HCT116 (cell line): ENCODE measurements at regions not wholly inside any gene's neighbourhood (a gene's known extent, or its start where the extent isn't known, plus 50 kb on each side); places are given as distances from the start of the nearest gene placed in this dataset.

Experiments
- ATAC-seq: fragments of 200-7000 bp; cut with Tn5 transposase; 2 replicates; pipeline ENCODE4 v1.9.1; 2020; ENCODE audit warnings: mild to moderate bottlenecking, moderate library complexity
- BruUV-seq: library from RNA; stranded (reverse); fragments of 400-500 nt; replicated peaks from 2 replicates; lab custom pipeline; 2021; lab: Mats Ljungman, UMichigan
- CTCF ChIA-PET: fragments of 300-600 bp; sonication (Branson Sonifier 250); formaldehyde crosslinking; loops from one replicate; lab custom pipeline; 2021; ENCODE audit warnings: antibody characterized with exemption; lab: Charles Lee
- POLR2A ChIA-PET: fragments of 300-600, 350-600 bp; sonication (Branson Sonifier 250); formaldehyde crosslinking; loops from one replicate; lab custom pipeline; 2021; ENCODE audit warnings: antibody characterized with exemption; lab: Charles Lee
- RAD21 ChIA-PET, 2 experiments: fragments of 300-600 bp; sonication (Branson Sonifier 250); formaldehyde crosslinking; loops; one replicate each; lab custom pipeline; 2023; ENCODE audit warnings: low total read pairs in 2 of 2; ENCODE audit not compliant: uncharacterized antibody in 2 of 2, unreplicated experiment in 2 of 2, low non-redundant PET in 1 of 2; lab: Charles Lee
- DNase-seq: peaks from one replicate; pipeline ENCODE4 v3.0.0-alpha.2; 2010; ENCODE audit warnings: low read depth, low spot score
- H2AFZ ChIP-seq: fragments of 200-600 bp; shearing (Covaris generic), sonication (generic); 2 replicates; pipeline ENCODE4 v1.6.1; 2017; ENCODE audit warnings: low read depth, mixed run types, mixed read lengths, antibody characterized with exemption, low read length; ENCODE audit not compliant: poor library complexity, severe bottlenecking
- H3K27ac ChIP-seq: 2 replicates; pipeline ENCODE4 v1.5.1; 2012; ENCODE audit warnings: low read depth, low read length
- H3K27me3 ChIP-seq: fragments of 200-600 bp; sonication (generic); 2 replicates; pipeline ENCODE4 v1.6.1; 2016; ENCODE audit warnings: mixed run types, low read length, mixed read lengths; ENCODE audit not compliant: insufficient read depth
- H3K36me3 ChIP-seq, 2 experiments: fragments of 200-500 bp in 1 of 2; fragments of 200-600 bp in 1 of 2; sonication (Bioruptor generic) in 1 of 2; sonication (generic) in 1 of 2; 2 replicates each; pipeline versions ENCODE4 v1.5.1 to v1.6.1; 2014 to 2016; ENCODE audit warnings: low read length in 2 of 2, inconsistent platforms in 1 of 2, mixed read lengths in 1 of 2, mixed run types in 1 of 2; ENCODE audit not compliant: insufficient read depth in 2 of 2, control insufficient read depth in 1 of 2
- H3K4me1 ChIP-seq, 2 experiments: fragments of 200-600 bp in 1 of 2; sonication (generic) in 1 of 2; 2 replicates each; pipeline versions ENCODE4 v1.5.1 to v1.6.1; 2012 to 2017; ENCODE audit warnings: low read length in 2 of 2, inconsistent platforms in 1 of 2, mild to moderate bottlenecking in 1 of 2, mixed read lengths in 1 of 2, mixed run types in 1 of 2, moderate library complexity in 1 of 2; ENCODE audit not compliant: insufficient read depth in 2 of 2, control insufficient read depth in 1 of 2
- H3K4me2 ChIP-seq: fragments of 200-600 bp; sonication (generic); 2 replicates; pipeline ENCODE4 v1.6.1; 2017; ENCODE audit warnings: mixed run types, low read length, mixed read lengths
- H3K4me3 ChIP-seq, 2 experiments: fragments of 200-600 bp in 1 of 2; sonication (generic) in 1 of 2; replicated peaks in 1 of 2; 2 replicates each; pipeline ENCODE4 v1.5.1; 2011 to 2016; ENCODE audit warnings: low read length in 2 of 2, control low read depth in 1 of 2, low read depth in 1 of 2, mild to moderate bottlenecking in 1 of 2, mixed read lengths in 1 of 2, mixed run types in 1 of 2
- H3K79me2 ChIP-seq: fragments of 200-600 bp; sonication (generic); 2 replicates; pipeline ENCODE4 v1.6.1; 2017; ENCODE audit warnings: mild to moderate bottlenecking, mixed run types, low read length, moderate library complexity, mixed read lengths; ENCODE audit not compliant: insufficient read depth
- H3K9ac ChIP-seq: fragments of 200-600 bp; sonication (generic); 2 replicates; pipeline ENCODE4 v1.6.1; 2016; ENCODE audit warnings: low read length, mixed read lengths
- H3K9me2 ChIP-seq: fragments of 200-600 bp; sonication (generic), shearing (Covaris generic); 2 replicates; pipeline ENCODE4 v1.6.1; 2017; ENCODE audit warnings: mixed run types, mild to moderate bottlenecking, moderate library complexity; ENCODE audit not compliant: insufficient read depth
- H3K9me3 ChIP-seq, 2 experiments: fragments of 200-500 bp in 1 of 2; fragments of 200-600 bp in 1 of 2; sonication (Bioruptor generic) in 1 of 2; sonication (generic) in 1 of 2; 2 replicates each; pipeline ENCODE4 v1.6.1; 2014 to 2017; ENCODE audit warnings: low read length in 2 of 2, mixed read lengths in 2 of 2, inconsistent platforms in 1 of 2, low read depth in 1 of 2, mild to moderate bottlenecking in 1 of 2, mixed run types in 1 of 2, moderate library complexity in 1 of 2; ENCODE audit not compliant: control insufficient read depth in 1 of 2, insufficient read depth in 1 of 2
- H4K20me1 ChIP-seq: fragments of 200-600 bp; sonication (generic), shearing (Covaris generic); 2 replicates; pipeline ENCODE4 v1.6.1; 2017; ENCODE audit warnings: mixed run types, mild to moderate bottlenecking, moderate library complexity; ENCODE audit not compliant: insufficient read depth
- CEBPB ChIP-seq: IDR thresholded peaks from 2 replicates; pipeline ENCODE4 v1.6.1; 2012; ENCODE audit warnings: low read depth
- CTCF ChIP-seq, 3 experiments: fragments of 200-600 bp in 1 of 3; sonication (generic) in 1 of 3; IDR thresholded peaks in 2 of 3; conservative IDR thresholded peaks in 1 of 3; 2 replicates each; pipeline ENCODE4 v1.5.1; 2012 to 2017; ENCODE audit warnings: low read depth in 2 of 3, low read length in 2 of 3, antibody characterized with exemption in 1 of 3, borderline replicate concordance in 1 of 3, control low read depth in 1 of 3, mild to moderate bottlenecking in 1 of 3, mixed read lengths in 1 of 3, mixed run types in 1 of 3, moderate library complexity in 1 of 3; ENCODE audit not compliant: insufficient read depth in 1 of 3
- EGR1 ChIP-seq: IDR thresholded peaks from 2 replicates; pipeline ENCODE4 v1.6.1; 2012; ENCODE audit warnings: low read depth
- EZH2 ChIP-seq: fragments of 200-600 bp; sonication (generic); IDR thresholded peaks from 2 replicates; pipeline ENCODE4 v1.6.1; 2017; ENCODE audit warnings: antibody characterized with exemption, mixed run types
- EZH2phosphoT487 ChIP-seq: fragments of 200-600 bp; IDR thresholded peaks from 2 replicates; pipeline ENCODE4 v1.6.1; 2018; ENCODE audit warnings: antibody characterized with exemption, borderline replicate concordance
- JUND ChIP-seq: IDR thresholded peaks from 2 replicates; pipeline ENCODE4 v1.6.1; 2012
- RAD21 ChIP-seq: IDR thresholded peaks from 2 replicates; pipeline ENCODE4 v1.6.1; 2012; ENCODE audit warnings: low read depth, mild to moderate bottlenecking
- SIN3A ChIP-seq: IDR thresholded peaks from 2 replicates; pipeline ENCODE4 v1.6.1; 2012; ENCODE audit warnings: low read depth
- SP1 ChIP-seq: IDR thresholded peaks from 2 replicates; pipeline ENCODE4 v1.6.1; 2012; ENCODE audit warnings: low read depth
- YY1 ChIP-seq: IDR thresholded peaks from 2 replicates; pipeline ENCODE4 v1.6.1; 2011; ENCODE audit warnings: low read length, low read depth, moderate library complexity, mild to moderate bottlenecking; ENCODE audit not compliant: insufficient replicate concordance; ENCODE audit errors: extremely low read depth
- intact Hi-C: fragments of 100-400 bp; cut with micrococcal nuclease; formaldehyde crosslinking; loops from 2 replicates; pipeline ENCODE4 v1.10.0; 2022
- TF ChIP-seq, protein P1 (sequence below): IDR thresholded peaks from 2 replicates; pipeline ENCODE4 v1.6.1; 2012
- TF ChIP-seq, protein P2 (sequence below): IDR thresholded peaks from 2 replicates; pipeline ENCODE4 v1.6.1; 2012

DNA sequence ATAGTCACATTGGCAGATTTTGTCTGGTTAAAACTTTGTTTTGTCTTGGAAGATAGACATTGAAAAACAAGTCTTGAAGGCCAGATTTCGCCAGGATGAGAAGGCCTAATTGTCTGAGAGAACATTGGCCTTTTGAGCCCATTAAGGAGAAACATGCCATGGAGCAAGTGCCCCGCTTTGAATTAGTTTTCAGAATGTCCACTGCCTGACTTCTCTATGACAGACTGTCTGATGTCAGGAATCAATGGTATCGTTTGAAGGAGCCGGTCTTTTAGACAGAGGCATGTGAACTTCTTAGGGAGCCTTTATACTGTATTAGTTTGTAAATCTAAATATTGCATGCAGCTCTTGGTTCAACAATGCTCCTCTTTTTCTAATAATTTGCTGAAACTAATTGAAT lies 155.9 kb downstream of the DLEU7 start:
- ChIA-PET POLR2A (no interaction called here), RAD21 (no interaction called here), CTCF (no interaction called here)
- ATAC-seq, result no peak
- BruUV-seq, result no TSS peak
- Histone ChIP-seq H2AFZ (no peak overlapping the region), H3K9me3 (no peaks in the 10 kb centered on the region), H3K79me2 (no peaks in the 10 kb centered on the region), H3K36me3 (no peaks in the 10 kb centered on the region), H3K4me3 (no peak overlapping the region), H3K9ac (no peak overlapping the region), H3K4me1 (no peaks in the 10 kb centered on the region), H3K27ac (no peak overlapping the region), H3K27me3 (no peaks in the 10 kb centered on the region), H3K9me2 (no peaks in the 10 kb centered on the region), H4K20me1 (no peaks in the 10 kb centered on the region), H3K4me2 (no peak overlapping the region)
- intact Hi-C loops, result no loop called here
- DNase-seq, result no peak
- no peak for TF ChIP-seq SIN3A
- no peak for TF ChIP-seq EGR1
- no peak for TF ChIP-seq JUND
- TF ChIP-seq, protein P1, sequence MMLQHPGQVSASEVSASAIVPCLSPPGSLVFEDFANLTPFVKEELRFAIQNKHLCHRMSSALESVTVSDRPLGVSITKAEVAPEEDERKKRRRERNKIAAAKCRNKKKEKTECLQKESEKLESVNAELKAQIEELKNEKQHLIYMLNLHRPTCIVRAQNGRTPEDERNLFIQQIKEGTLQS, result no peak
- TF ChIP-seq, protein P2, sequence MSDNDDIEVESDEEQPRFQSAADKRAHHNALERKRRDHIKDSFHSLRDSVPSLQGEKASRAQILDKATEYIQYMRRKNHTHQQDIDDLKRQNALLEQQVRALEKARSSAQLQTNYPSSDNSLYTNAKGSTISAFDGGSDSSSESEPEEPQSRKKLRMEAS, result no peak

DNA sequence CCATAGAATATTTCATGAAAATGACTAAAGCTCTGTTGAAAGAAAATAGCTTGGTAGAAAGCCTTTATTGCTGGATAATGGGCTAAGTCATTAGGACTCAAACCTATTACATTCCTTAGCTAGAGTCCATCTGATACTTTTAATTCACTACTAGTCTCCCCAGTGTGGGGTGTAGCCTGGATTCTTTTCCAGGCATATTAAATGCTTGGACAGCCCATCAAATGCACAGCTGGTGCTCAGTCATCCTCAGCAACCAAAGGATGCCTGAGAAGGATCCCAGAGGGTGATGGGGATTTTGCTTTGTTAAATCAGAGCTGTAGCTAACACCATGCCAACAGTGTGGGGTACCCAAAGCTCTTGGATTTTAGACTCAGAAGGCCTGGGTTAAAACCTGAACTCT lies 153.5 kb downstream of the DLEU7 start:
- no TSS peak for BruUV-seq
- Histone ChIP-seq H3K4me2 (no peak overlapping the region), H4K20me1 (no peaks in the 10 kb centered on the region), H3K27me3 (no peaks in the 10 kb centered on the region), H3K4me3 (no peak overlapping the region), H3K79me2 (no peaks in the 10 kb centered on the region), H3K4me1 (no peaks in the 10 kb centered on the region), H3K9ac (no peak overlapping the region), H3K36me3 (no peaks in the 10 kb centered on the region), H3K9me3 (no peaks in the 10 kb centered on the region), H3K27ac (no peak overlapping the region), H3K9me2 (no peaks in the 10 kb centered on the region), H2AFZ (no peak overlapping the region)
- intact Hi-C loops, result no loop called here
- RAD21 ChIA-PET, result no interaction called here
- DNase-seq, result no peak
- ATAC-seq, result no peak
- CTCF ChIA-PET, result no interaction called here
- POLR2A ChIA-PET, result no interaction called here
- TF ChIP-seq SP1 (no peak), JUND (no peak), CTCF (IDR thresholded peaks at IDR 0.05 in 2 of 3, conservative IDR thresholded peaks at IDR 0.05 in 1 of 3; ENCODE audit: borderline replicate concordance in 1 of 3, insufficient read depth in 1 of 3, low read depth in 2 of 3, low read length in 2 of 3) (no peak), CEBPB (no peak), EGR1 (no peak), RAD21 (no peak), YY1 (no peak), EZH2phosphoT487 (no peak), EZH2 (no peak)
- TF ChIP-seq, protein P1, result no peak
- TF ChIP-seq, protein P2, result no peak
